ENCODE measurements at regions not wholly inside any gene's neighbourhood (a gene's known extent, or its start where the extent isn't known, plus 50 kb on each side); places are given as distances from the start of the nearest gene placed in this dataset.

- no peaks in the 10 kb centered on the region for H3K4me1 ChIP-seq
- H3K27ac ChIP-seq: no peak overlapping the region
- no peaks in the 10 kb centered on the region for H3K27me3 ChIP-seq
- WGBS, 2 donors: 78 to 88% methylated on average over 19 of the region's 19 CpGs
- TF ChIP-seq, protein P1, sequence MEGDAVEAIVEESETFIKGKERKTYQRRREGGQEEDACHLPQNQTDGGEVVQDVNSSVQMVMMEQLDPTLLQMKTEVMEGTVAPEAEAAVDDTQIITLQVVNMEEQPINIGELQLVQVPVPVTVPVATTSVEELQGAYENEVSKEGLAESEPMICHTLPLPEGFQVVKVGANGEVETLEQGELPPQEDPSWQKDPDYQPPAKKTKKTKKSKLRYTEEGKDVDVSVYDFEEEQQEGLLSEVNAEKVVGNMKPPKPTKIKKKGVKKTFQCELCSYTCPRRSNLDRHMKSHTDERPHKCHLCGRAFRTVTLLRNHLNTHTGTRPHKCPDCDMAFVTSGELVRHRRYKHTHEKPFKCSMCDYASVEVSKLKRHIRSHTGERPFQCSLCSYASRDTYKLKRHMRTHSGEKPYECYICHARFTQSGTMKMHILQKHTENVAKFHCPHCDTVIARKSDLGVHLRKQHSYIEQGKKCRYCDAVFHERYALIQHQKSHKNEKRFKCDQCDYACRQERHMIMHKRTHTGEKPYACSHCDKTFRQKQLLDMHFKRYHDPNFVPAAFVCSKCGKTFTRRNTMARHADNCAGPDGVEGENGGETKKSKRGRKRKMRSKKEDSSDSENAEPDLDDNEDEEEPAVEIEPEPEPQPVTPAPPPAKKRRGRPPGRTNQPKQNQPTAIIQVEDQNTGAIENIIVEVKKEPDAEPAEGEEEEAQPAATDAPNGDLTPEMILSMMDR (IDR thresholded peaks at IDR 0.05): no peak
- DNase-seq (no peak), ATAC-seq (no peak)
- intact Hi-C loops (cut with DNase I): loop anchor here in 5 of 10 donors (5.0 to 10.0 kb wide), 4 partner anchors 167 to 177 kb away; no protein-coding TSS in a partner anchor
- H3K9me3 ChIP-seq: no peaks in the 10 kb centered on the region
- H3K36me3 ChIP-seq: peaks cover 0 to 29% (median 0%) of the 10 kb centered on the region in 9 donors
- no peak overlapping the region for H3K4me3 ChIP-seq
Measured at GRCh38 chrX:2640436-2641150, 50.5 kb upstream of the CD99 start.

GRCh38 chrX:2638279-2638678, 52.8 kb upstream of the CD99 start:
- no peaks in the 10 kb centered on the region for H3K27me3 ChIP-seq
- no peaks in the 10 kb centered on the region for H3K4me1 ChIP-seq
- H3K9me3 ChIP-seq: no peaks in the 10 kb centered on the region
- no peak for ATAC-seq
- intact Hi-C loops (cut with DNase I): no loop called here
- TF ChIP-seq, protein P1 (IDR thresholded peaks at IDR 0.05): no peak
- WGBS, 2 donors: 85 to 93% methylated on average over 7 of the region's 7 CpGs
- DNase-seq: no peak
- no peak overlapping the region for H3K27ac ChIP-seq
- peaks cover 0 to 29% (median 0%) of the 10 kb centered on the region in 9 donors for H3K36me3 ChIP-seq
- H3K4me3 ChIP-seq: no peak overlapping the region

- intact Hi-C loops (cut with DNase I): no loop called here
- no peak for DNase-seq
- peaks cover 0 to 25% (median 0%) of the 10 kb centered on the region in 11 donors for H3K9me3 ChIP-seq
- H3K4me3 ChIP-seq: no peak overlapping the region
- peaks cover 0 to 23% (median 0%) of the 10 kb centered on the region in 9 donors for H3K36me3 ChIP-seq
- no peak for ATAC-seq
- TF ChIP-seq, protein P1 (IDR thresholded peaks at IDR 0.05): no peak
- no peaks in the 10 kb centered on the region for H3K27me3 ChIP-seq
- H3K4me1 ChIP-seq: no peaks in the 10 kb centered on the region
- 90 to 92% methylated on average over 3 of the region's 3 CpGs for WGBS, 2 donors
- H3K27ac ChIP-seq: no peak overlapping the region
Measured at GRCh38 chrX:2635342-2635741, 55.8 kb upstream of the CD99 start.

GRCh38 chrX:2632533-2633504, 58.3 kb upstream of the CD99 start:
- no peak for ATAC-seq
- Histone ChIP-seq H3K4me3 (no peak overlapping the region), H3K27me3 (no peaks in the 10 kb centered on the region), H3K27ac (peak overlapping the region in 1 of 10 donors; percentile 37), H3K36me3 (peaks cover 0 to 20% (median 0%) of the 10 kb centered on the region in 9 donors), H3K9me3 (peaks cover 0 to 48% (median 6%) of the 10 kb centered on the region in 11 donors), H3K4me1 (peaks cover 0 to 3% (median 0%) of the 10 kb centered on the region in 9 donors)
- intact Hi-C loops (cut with DNase I): no loop called here
- TF ChIP-seq, protein P1 (IDR thresholded peaks at IDR 0.05): no peak
- no peak for DNase-seq
- 89 to 90% methylated on average over 9 of the region's 9 CpGs for WGBS, 2 donors

Measured in heart right ventricle (tissue), 16 donors.